Ovary (tissue), 7 donors: ENCODE measurements at regions not wholly inside any gene's neighbourhood (a gene's known extent, or its start where the extent isn't known, plus 50 kb on each side); places are given as distances from the start of the nearest gene placed in this dataset.
"Not testable (repeated sequence)": the region's sequence is repeated elsewhere in the genome, so short reads cannot be mapped to it uniquely, and the experiment has no call there.

Experiments used
- DNase-seq, 5 donors: peaks; one replicate each; pipeline ENCODE4 v3.0.0-alpha.2; 2019 to 2020
- H3K27ac ChIP-seq, 2 donors: fragments of 200-600 bp; one replicate each; pipeline versions ENCODE4 v1.5.1 to v1.8.0; 2019 to 2022
- H3K27me3 ChIP-seq: fragments of 200-600 bp; one replicate; pipeline ENCODE4 v1.8.0; 2022
- H3K36me3 ChIP-seq: fragments of 200-600 bp; sonication (generic); one replicate; pipeline ENCODE4 v1.5.1; 2019
- H3K4me1 ChIP-seq: one replicate; pipeline ENCODE4 v1.8.1; 2013; ENCODE audit warnings: mild to moderate bottlenecking, moderate library complexity; ENCODE audit not compliant: insufficient read depth
- H3K4me3 ChIP-seq: fragments of 200-600 bp; sonication (generic); one replicate; pipeline ENCODE4 v1.5.1; 2017
- H3K9me3 ChIP-seq, 2 donors: fragments of 200-600 bp in 1 of 2; sonication (generic) in 1 of 2; one replicate each; pipeline versions ENCODE4 v1.5.1 to v1.8.1; 2013 to 2019; ENCODE audit warnings: mild to moderate bottlenecking in 1 of 2, moderate library complexity in 1 of 2
- CTCF ChIP-seq, 3 donors: fragments of 450-650 bp in 2 of 3; fragments of 200-600 bp in 1 of 3; IDR thresholded peaks; one replicate each; pipeline versions ENCODE4 v1.5.1 to v1.8.0; 2016 to 2022; ENCODE audit warnings: antibody characterized with exemption in 3 of 3, mild to moderate bottlenecking in 1 of 3
- EP300 ChIP-seq: sonication (generic); formaldehyde crosslinking; IDR thresholded peaks from one replicate; pipeline ENCODE4 v1.6.1; 2017; ENCODE audit warnings: antibody characterized with exemption
- POLR2A ChIP-seq: fragments of 450-650 bp; IDR thresholded peaks from one replicate; pipeline ENCODE4 v1.6.1; 2017; ENCODE audit warnings: antibody characterized with exemption, mild to moderate bottlenecking, moderate library complexity
- WGBS, 3 donors: extraction: QIAGEN DNeasy Blood & Tissue Kit in 1 of 3; methylation state at CpG; one replicate each; pipeline versions ENCODE4 v1.1.5 to v1.1.7; 2013 to 2017; 5-methylcytosine and 5-hydroxymethylcytosine counted together
- intact Hi-C, 4 donors: fragments of 100-400 bp; cut with DNase I; formaldehyde crosslinking; loops; one replicate each; pipeline versions ENCODE4 v1.11.0 to v1.15.1; 2022 to 2023
- donor health status: DM: no; HTN: no; CAD: no; lungs with moderate emphysema.
- donor health status: DM: no; HTN: no; CAD: no.
- donor health status: Bipolar disorder and iron deficiency.
- donor health status: DM: no; HTN: no; CAD: no.
- donor health status: DM: yes; HTN: yes; CAD: no.

- intact Hi-C loops = no loop called here
- H3K4me3 ChIP-seq = no peak overlapping the region
- H3K36me3 ChIP-seq = no peaks in the 10 kb centered on the region
- H3K9me3 ChIP-seq = no peaks in the 10 kb centered on the region
- H3K4me1 ChIP-seq = no peaks in the 10 kb centered on the region
- TF ChIP-seq CTCF (IDR thresholded peaks at IDR 0.05) = no peak
- TF ChIP-seq POLR2A = no peak
- TF ChIP-seq EP300 = no peak
- DNase-seq = no peak
- no peaks in the 10 kb centered on the region for H3K27me3 ChIP-seq
- no peak overlapping the region for H3K27ac ChIP-seq
Measured at GRCh38 chr12:83261998-83262397, 575.3 kb downstream of the TMTC2 start.

- DNase-seq, intact Hi-C loops: not testable (repeated sequence)
Measured at GRCh38 chr12:83260126-83260525, 573.4 kb downstream of the TMTC2 start.

GRCh38 chr12:83257726-83258125, 571.0 kb downstream of the TMTC2 start:
- intact Hi-C loops = no loop called here
- H3K4me1 ChIP-seq = no peaks in the 10 kb centered on the region
- H3K36me3 ChIP-seq = no peaks in the 10 kb centered on the region
- TF ChIP-seq POLR2A = no peak
- TF ChIP-seq CTCF (IDR thresholded peaks at IDR 0.05) = no peak
- TF ChIP-seq EP300 = no peak
- no peak overlapping the region for H3K4me3 ChIP-seq
- no peaks in the 10 kb centered on the region for H3K9me3 ChIP-seq
- DNase-seq = no peak
- H3K27me3 ChIP-seq = no peaks in the 10 kb centered on the region
- H3K27ac ChIP-seq = no peak overlapping the region

More at GRCh38 chr12:83260126-83260525, 573.4 kb downstream of the TMTC2 start:
- not testable (repeated sequence) for H3K4me1 ChIP-seq, H3K27ac ChIP-seq, H3K27me3 ChIP-seq, H3K9me3 ChIP-seq, H3K4me3 ChIP-seq, H3K36me3 ChIP-seq
- 96 to 98% (median 98%) methylated on average over 3 of the region's 3 CpGs for WGBS, 3 donors

GRCh38 chr12:83256562-83256961, 569.9 kb downstream of the TMTC2 start:
- H3K27ac ChIP-seq = no peak overlapping the region
- H3K27me3 ChIP-seq = no peaks in the 10 kb centered on the region
- TF ChIP-seq EP300 (no peak), CTCF (IDR thresholded peaks at IDR 0.05) (no peak), POLR2A (no peak)
- H3K4me3 ChIP-seq = no peak overlapping the region
- 87 to 94% (median 88%) methylated on average over 3 of the region's 3 CpGs for WGBS, 3 donors
- H3K36me3 ChIP-seq = no peaks in the 10 kb centered on the region
- intact Hi-C loops = no loop called here
- DNase-seq = no peak
- H3K4me1 ChIP-seq = no peaks in the 10 kb centered on the region
- no peaks in the 10 kb centered on the region for H3K9me3 ChIP-seq

DNA sequence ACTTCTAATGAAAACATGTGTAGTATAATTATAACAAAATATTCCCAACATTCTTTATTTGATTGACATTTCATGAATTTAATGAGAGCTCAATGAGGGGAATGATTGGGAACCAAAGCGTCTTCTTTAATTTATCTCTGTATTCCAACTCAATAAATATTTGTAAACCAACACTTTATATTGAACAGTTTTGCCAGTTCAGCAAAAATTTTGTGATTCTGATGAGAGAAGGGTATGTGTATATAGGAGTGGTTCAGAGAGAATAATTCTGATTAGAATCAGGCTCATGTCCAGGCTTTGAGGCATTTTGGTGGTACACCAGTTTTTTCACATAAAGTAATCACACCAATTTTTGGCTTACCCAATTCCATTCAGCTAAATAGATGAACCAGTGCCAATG, 564.2 kb downstream of the TMTC2 start:
- H3K4me3 ChIP-seq = no peak overlapping the region
- no peak for DNase-seq
- no peaks in the 10 kb centered on the region for H3K36me3 ChIP-seq
- H3K27me3 ChIP-seq = no peaks in the 10 kb centered on the region
- no peaks in the 10 kb centered on the region for H3K9me3 ChIP-seq
- 92 to 96% (median 92%) methylated on average over 1 of the region's 1 CpG for WGBS, 3 donors
- TF ChIP-seq CTCF (IDR thresholded peaks at IDR 0.05) (no peak), EP300 (no peak), POLR2A (no peak)
- intact Hi-C loops = no loop called here
- H3K27ac ChIP-seq = no peak overlapping the region
- no peaks in the 10 kb centered on the region for H3K4me1 ChIP-seq
